ENCODE measurements at regions not wholly inside any gene's neighbourhood (a gene's known extent, or its start where the extent isn't known, plus 50 kb on each side); places are given as distances from the start of the nearest gene placed in this dataset.

GRCh38 chr5:93810780-93811179 is 69.4 kb upstream of the POU5F2 start:
- H3K79me2 ChIP-seq (ENCODE audit: control insufficient read depth, insufficient read depth, low read length) = no peaks in the 10 kb centered on the region
- no peaks in the 10 kb centered on the region for H3K4me1 ChIP-seq (ENCODE audit: control insufficient read depth, extremely low read depth, insufficient read depth, low read length)
- no peak overlapping the region for H3K9ac ChIP-seq (ENCODE audit: insufficient read depth, low read length)
- no peak for DNase-seq (ENCODE audit: low read depth in 2 of 2)
- no peak overlapping the region for H3K4me2 ChIP-seq (ENCODE audit: extremely low read depth, insufficient read depth, low read length)
- TF ChIP-seq CTCF (conservative IDR thresholded peaks at IDR 0.05 in 1 of 2, IDR thresholded peaks at IDR 0.05 in 1 of 2; ENCODE audit: low read depth in 1 of 2, low read length in 2 of 2) = no peak
- TF ChIP-seq EZH2 (IDR thresholded peaks at IDR 0.05; ENCODE audit: low read length, missing control alignments) = no peak
- H3K27me3 ChIP-seq (ENCODE audit: control insufficient read depth, insufficient read depth, low read length) = no peaks in the 10 kb centered on the region
- H3K36me3 ChIP-seq (ENCODE audit: control insufficient read depth, insufficient read depth, low read length) = no peaks in the 10 kb centered on the region
- no peaks in the 10 kb centered on the region for H4K20me1 ChIP-seq (ENCODE audit: control insufficient read depth, extremely low read depth, insufficient read depth, low read length)
- no peak overlapping the region for H3K27ac ChIP-seq (ENCODE audit: insufficient read depth, low read length)
- no peaks in the 10 kb centered on the region for H3K9me3 ChIP-seq (ENCODE audit: control insufficient read depth, insufficient read depth, low read depth, low read length)
- no peak overlapping the region for H3K4me3 ChIP-seq (replicated peaks in 1 of 4; ENCODE audit: control extremely low read depth in 1 of 4, insufficient read depth in 1 of 4, low read depth in 3 of 4, low read length in 4 of 4)
- no peak overlapping the region for H2AFZ ChIP-seq (ENCODE audit: low read length)

- DNase-seq (ENCODE audit: low read depth in 2 of 2) = no peak
- no peak overlapping the region for H3K4me2 ChIP-seq (ENCODE audit: extremely low read depth, insufficient read depth, low read length)
Observed at GRCh38 chr5:93809430-93809829, 68.0 kb upstream of the POU5F2 start.

GRCh38 chr5:93807846-93808245 is 66.4 kb upstream of the POU5F2 start:
- Histone ChIP-seq H3K4me1 (ENCODE audit: control insufficient read depth, extremely low read depth, insufficient read depth, low read length) (no peaks in the 10 kb centered on the region), H3K9ac (ENCODE audit: insufficient read depth, low read length) (no peak overlapping the region), H3K27ac (ENCODE audit: insufficient read depth, low read length) (no peak overlapping the region), H3K4me3 (replicated peaks in 1 of 4; ENCODE audit: control extremely low read depth in 1 of 4, insufficient read depth in 1 of 4, low read depth in 3 of 4, low read length in 4 of 4) (no peak overlapping the region), H2AFZ (ENCODE audit: low read length) (no peak overlapping the region), H3K36me3 (ENCODE audit: control insufficient read depth, insufficient read depth, low read length) (no peaks in the 10 kb centered on the region), H3K79me2 (ENCODE audit: control insufficient read depth, insufficient read depth, low read length) (no peaks in the 10 kb centered on the region), H3K4me2 (ENCODE audit: extremely low read depth, insufficient read depth, low read length) (no peak overlapping the region), H4K20me1 (ENCODE audit: control insufficient read depth, extremely low read depth, insufficient read depth, low read length) (no peaks in the 10 kb centered on the region), H3K27me3 (ENCODE audit: control insufficient read depth, insufficient read depth, low read length) (no peaks in the 10 kb centered on the region), H3K9me3 (ENCODE audit: control insufficient read depth, insufficient read depth, low read depth, low read length) (no peaks in the 10 kb centered on the region)
- no peak for DNase-seq (ENCODE audit: low read depth in 2 of 2)
- no peak for TF ChIP-seq EZH2 (IDR thresholded peaks at IDR 0.05; ENCODE audit: low read length, missing control alignments)
- no peak for TF ChIP-seq CTCF (conservative IDR thresholded peaks at IDR 0.05 in 1 of 2, IDR thresholded peaks at IDR 0.05 in 1 of 2; ENCODE audit: low read depth in 1 of 2, low read length in 2 of 2)

More at GRCh38 chr5:93809430-93809829, 68.0 kb upstream of the POU5F2 start:
- H2AFZ ChIP-seq (ENCODE audit: low read length) = no peak overlapping the region
- H3K4me1 ChIP-seq (ENCODE audit: control insufficient read depth, extremely low read depth, insufficient read depth, low read length) = no peaks in the 10 kb centered on the region
- no peaks in the 10 kb centered on the region for H3K36me3 ChIP-seq (ENCODE audit: control insufficient read depth, insufficient read depth, low read length)
- no peaks in the 10 kb centered on the region for H3K79me2 ChIP-seq (ENCODE audit: control insufficient read depth, insufficient read depth, low read length)
- TF ChIP-seq CTCF (conservative IDR thresholded peaks at IDR 0.05 in 1 of 2, IDR thresholded peaks at IDR 0.05 in 1 of 2; ENCODE audit: low read depth in 1 of 2, low read length in 2 of 2) (no peak), EZH2 (IDR thresholded peaks at IDR 0.05; ENCODE audit: low read length, missing control alignments) (no peak)
- no peaks in the 10 kb centered on the region for H3K27me3 ChIP-seq (ENCODE audit: control insufficient read depth, insufficient read depth, low read length)
- H3K9me3 ChIP-seq (ENCODE audit: control insufficient read depth, insufficient read depth, low read depth, low read length) = no peaks in the 10 kb centered on the region
- no peak overlapping the region for H3K27ac ChIP-seq (ENCODE audit: insufficient read depth, low read length)
- H3K9ac ChIP-seq (ENCODE audit: insufficient read depth, low read length) = no peak overlapping the region
- no peak overlapping the region for H3K4me3 ChIP-seq (replicated peaks in 1 of 4; ENCODE audit: control extremely low read depth in 1 of 4, insufficient read depth in 1 of 4, low read depth in 3 of 4, low read length in 4 of 4)
- H4K20me1 ChIP-seq (ENCODE audit: control insufficient read depth, extremely low read depth, insufficient read depth, low read length) = no peaks in the 10 kb centered on the region
